Smooth muscle cell (in vitro differentiated cells): ENCODE measurements at regions not wholly inside any gene's neighbourhood (a gene's known extent, or its start where the extent isn't known, plus 50 kb on each side); places are given as distances from the start of the nearest gene placed in this dataset.

Experiments used
- DNase-seq: peaks from one replicate; lab custom pipeline; 2025; ENCODE audit not compliant: unreplicated experiment; lab: John Stamatoyannopoulos, UW
- H2AFZ ChIP-seq: fragments of 200-600 bp; sonication (generic); 2 replicates; pipeline ENCODE4 v1.6.0; 2016; ENCODE audit warnings: antibody characterized with exemption, low read depth, mild to moderate bottlenecking
- H3F3A ChIP-seq: fragments of 200-600 bp; sonication (generic); 2 replicates; pipeline ENCODE4 v1.6.0; 2017; ENCODE audit warnings: antibody characterized with exemption, low read depth
- H3K27ac ChIP-seq: fragments of 200-600 bp; sonication (generic); 2 replicates; pipeline ENCODE4 v1.5.1; 2016; ENCODE audit warnings: low read depth, mild to moderate bottlenecking
- H3K27me3 ChIP-seq: fragments of 200-600 bp; sonication (generic); 2 replicates; pipeline ENCODE4 v1.6.1; 2016; ENCODE audit warnings: low read depth, mild to moderate bottlenecking
- H3K36me3 ChIP-seq: fragments of 200-600 bp; sonication (generic); 2 replicates; pipeline ENCODE4 v1.5.1; 2016; ENCODE audit warnings: low read depth
- H3K4me1 ChIP-seq: fragments of 200-600 bp; sonication (generic); 2 replicates; pipeline ENCODE4 v1.5.1; 2016; ENCODE audit warnings: low read depth
- H3K4me2 ChIP-seq: fragments of 200-600 bp; sonication (generic); 2 replicates; pipeline ENCODE4 v1.6.0; 2016; ENCODE audit warnings: mild to moderate bottlenecking
- H3K4me3 ChIP-seq: fragments of 200-600 bp; sonication (generic); 2 replicates; pipeline ENCODE4 v1.5.1; 2016; ENCODE audit warnings: mild to moderate bottlenecking
- H3K79me2 ChIP-seq: fragments of 200-600 bp; sonication (generic); 2 replicates; pipeline ENCODE4 v1.6.0; 2016; ENCODE audit warnings: low read depth, mild to moderate bottlenecking
- H3K9ac ChIP-seq: fragments of 200-600 bp; sonication (generic); 2 replicates; pipeline ENCODE4 v1.6.0; 2016; ENCODE audit warnings: low read depth
- H3K9me3 ChIP-seq: fragments of 200-600 bp; sonication (generic); replicated peaks from 2 replicates; pipeline ENCODE4 v1.5.1; 2016; ENCODE audit warnings: low read depth
- H4K20me1 ChIP-seq: fragments of 200-600 bp; sonication (generic); 2 replicates; pipeline ENCODE4 v1.6.0; 2016; ENCODE audit warnings: low read depth
- CTCF ChIP-seq: fragments of 200-600 bp; sonication (generic); IDR thresholded peaks from 2 replicates; pipeline ENCODE4 v1.5.1; 2017; ENCODE audit warnings: borderline replicate concordance, mild to moderate bottlenecking, antibody characterized with exemption; ENCODE audit not compliant: insufficient read depth, poor library complexity, severe bottlenecking
- WGBS: methylation state at CpG from one replicate; pipeline ENCODE4 v1.1.7; 2016; ENCODE audit warnings: low lambda C conversion rate; 5-methylcytosine and 5-hydroxymethylcytosine counted together

GRCh38 chr5:82591021-82591515 lies 312.9 kb upstream of the RPS23 start:
- H3K79me2 ChIP-seq = no peaks in the 10 kb centered on the region
- no peak overlapping the region for H3K9ac ChIP-seq
- H3K9me3 ChIP-seq = no peaks in the 10 kb centered on the region
- H2AFZ ChIP-seq = no peak overlapping the region
- DNase-seq = no peak
- no peak overlapping the region for H3K4me3 ChIP-seq
- no peaks in the 10 kb centered on the region for H3K36me3 ChIP-seq
- no peak overlapping the region for H3K27ac ChIP-seq
- no peak for TF ChIP-seq CTCF
- H3K4me1 ChIP-seq = peaks cover 22% of the 10 kb centered on the region
- peaks cover 7% of the 10 kb centered on the region for H3F3A ChIP-seq
- no peak overlapping the region for H3K4me2 ChIP-seq
- no peaks in the 10 kb centered on the region for H4K20me1 ChIP-seq
- no peaks in the 10 kb centered on the region for H3K27me3 ChIP-seq

GRCh38 chr5:82590112-82590511 lies 312.0 kb upstream of the RPS23 start:
- no peak overlapping the region for H3K9ac ChIP-seq
- H3K9me3 ChIP-seq = no peaks in the 10 kb centered on the region
- H3K4me2 ChIP-seq = no peak overlapping the region
- no peaks in the 10 kb centered on the region for H3K27me3 ChIP-seq
- peaks cover 24% of the 10 kb centered on the region for H3K4me1 ChIP-seq
- whole genome bisulfite sequencing = 95% methylated on average over 1 of the region's 1 CpG
- no peaks in the 10 kb centered on the region for H3K79me2 ChIP-seq
- peaks cover 7% of the 10 kb centered on the region for H3F3A ChIP-seq
- H2AFZ ChIP-seq = no peak overlapping the region
- no peak overlapping the region for H3K4me3 ChIP-seq
- no peaks in the 10 kb centered on the region for H3K36me3 ChIP-seq
- no peaks in the 10 kb centered on the region for H4K20me1 ChIP-seq
- no peak overlapping the region for H3K27ac ChIP-seq
- TF ChIP-seq CTCF = no peak
- DNase-seq = no peak

GRCh38 chr5:82586661-82587310 lies 308.6 kb upstream of the RPS23 start:
- Histone ChIP-seq H4K20me1 (no peaks in the 10 kb centered on the region), H3K9me3 (peaks cover 4% of the 10 kb centered on the region), H3K4me3 (no peak overlapping the region), H3K9ac (peak overlapping the region; percentile 50), H3K79me2 (no peaks in the 10 kb centered on the region), H3K4me1 (peaks cover 12% of the 10 kb centered on the region), H3K27me3 (no peaks in the 10 kb centered on the region), H3K27ac (peak overlapping the region; percentile 80), H3F3A (no peaks in the 10 kb centered on the region), H3K36me3 (no peaks in the 10 kb centered on the region), H3K4me2 (peak overlapping the region; percentile 86), H2AFZ (peak overlapping the region; percentile 99)
- WGBS = 81% methylated on average over 3 of the region's 3 CpGs
- DNase-seq = no peak
- no peak for TF ChIP-seq CTCF

- Histone ChIP-seq H3K4me3 (peak overlapping the region; percentile 35), H3K9me3 (peaks cover 4% of the 10 kb centered on the region), H3K9ac (peak overlapping the region; percentile 50), H3K27ac (peak overlapping the region; percentile 80), H4K20me1 (no peaks in the 10 kb centered on the region), H3K4me1 (peaks cover 12% of the 10 kb centered on the region), H3K79me2 (no peaks in the 10 kb centered on the region), H3K27me3 (no peaks in the 10 kb centered on the region), H2AFZ (peak overlapping the region; percentile 99), H3F3A (no peaks in the 10 kb centered on the region), H3K4me2 (peak overlapping the region; percentile 86), H3K36me3 (no peaks in the 10 kb centered on the region)
- TF ChIP-seq CTCF = no peak
- WGBS = 46% methylated on average over 2 of the region's 2 CpGs
- no peak for DNase-seq
These were observed 308.0 kb upstream of the RPS23 start for GRCh38 chr5:82586181-82586580.
